Neuronal stem cell (in vitro differentiated cells): ENCODE measurements at regions not wholly inside any gene's neighbourhood (a gene's known extent, or its start where the extent isn't known, plus 50 kb on each side); places are given as distances from the start of the nearest gene placed in this dataset.

Source experiments
- DNase-seq: peaks from one replicate; pipeline ENCODE4 v3.0.0-alpha.2; 2013; ENCODE audit warnings: low spot score
- H2AFZ ChIP-seq: one replicate; pipeline ENCODE4 v1.6.1; 2013; ENCODE audit warnings: mild to moderate bottlenecking, low read length, inconsistent platforms
- H2AK5ac ChIP-seq: 2 replicates; pipeline ENCODE4 v1.6.1; 2013; ENCODE audit warnings: low read depth, mild to moderate bottlenecking, inconsistent platforms, low read length, moderate library complexity, mixed read lengths
- H2BK120ac ChIP-seq: 2 replicates; pipeline ENCODE4 v1.6.1; 2013; ENCODE audit warnings: low read depth, mild to moderate bottlenecking, inconsistent platforms, low read length, moderate library complexity, mixed read lengths
- H2BK12ac ChIP-seq: one replicate; pipeline ENCODE4 v1.6.1; 2013; ENCODE audit warnings: low read length, inconsistent platforms
- H2BK15ac ChIP-seq: 2 replicates; pipeline ENCODE4 v1.6.1; 2013; ENCODE audit warnings: mild to moderate bottlenecking, low read length, inconsistent platforms, mixed read lengths
- H2BK5ac ChIP-seq: one replicate; pipeline ENCODE4 v1.6.1; 2013; ENCODE audit warnings: inconsistent platforms, mild to moderate bottlenecking, low read length, moderate library complexity
- H3K14ac ChIP-seq: one replicate; pipeline ENCODE4 v1.6.1; 2013; ENCODE audit warnings: low read length, inconsistent platforms
- H3K18ac ChIP-seq: 2 replicates; pipeline ENCODE4 v1.6.1; 2013; ENCODE audit warnings: low read length, inconsistent platforms
- H3K23ac ChIP-seq: 2 replicates; pipeline ENCODE4 v1.6.1; 2013; ENCODE audit warnings: low read depth, mild to moderate bottlenecking, mixed read lengths, low read length, inconsistent platforms; ENCODE audit not compliant: poor library complexity
- H3K27ac ChIP-seq: replicated peaks from 3 replicates; pipeline ENCODE4 v1.5.1; 2013; ENCODE audit warnings: low read length, inconsistent platforms
- H3K27me3 ChIP-seq, 3 experiments: 2 replicates each; pipeline ENCODE4 v1.6.1; 2013; ENCODE audit warnings: low read length in 3 of 3, mild to moderate bottlenecking in 2 of 3, inconsistent platforms in 1 of 3, low read depth in 1 of 3, mixed read lengths in 1 of 3, moderate library complexity in 1 of 3; ENCODE audit not compliant: control insufficient read depth in 3 of 3, insufficient read depth in 3 of 3
- H3K36me3 ChIP-seq, 2 donors: replicated peaks in 1 of 2; 2 replicates each; pipeline ENCODE4 v1.6.1; 2013; ENCODE audit warnings: low read length in 2 of 2; ENCODE audit not compliant: control insufficient read depth in 2 of 2, insufficient read depth in 2 of 2
- H3K4ac ChIP-seq: 2 replicates; pipeline ENCODE4 v1.6.1; 2013; ENCODE audit warnings: inconsistent platforms, mild to moderate bottlenecking, low read length, moderate library complexity
- H3K4me1 ChIP-seq, 2 donors: 1 replicate in 1 of 2; 2 replicates in 1 of 2; pipeline ENCODE4 v1.6.1; 2013; ENCODE audit warnings: low read length in 2 of 2, low read depth in 1 of 2; ENCODE audit not compliant: control insufficient read depth in 2 of 2, insufficient read depth in 1 of 2
- H3K4me2 ChIP-seq: one replicate; pipeline ENCODE4 v1.6.1; 2013; ENCODE audit warnings: mild to moderate bottlenecking, low read length, inconsistent platforms; ENCODE audit not compliant: insufficient read depth, poor library complexity, severe bottlenecking
- H3K4me3 ChIP-seq, 2 donors: 2 replicates each; pipeline ENCODE4 v1.5.1; 2013; ENCODE audit warnings: low read length in 2 of 2, mild to moderate bottlenecking in 2 of 2, inconsistent platforms in 1 of 2, moderate library complexity in 1 of 2
- H3K79me1 ChIP-seq: one replicate; pipeline ENCODE4 v1.6.1; 2013; ENCODE audit warnings: low read depth, mild to moderate bottlenecking, inconsistent platforms, low read length, moderate library complexity
- H3K9ac ChIP-seq: one replicate; pipeline ENCODE4 v1.6.1; 2013; ENCODE audit warnings: mild to moderate bottlenecking, low read depth, low read length, inconsistent platforms; ENCODE audit not compliant: poor library complexity
- H3K9me3 ChIP-seq, 2 donors: replicated peaks in 1 of 2; 2 replicates each; pipeline versions ENCODE3 to v1.6.1; 2013; ENCODE audit warnings: low read length in 2 of 2, mild to moderate bottlenecking in 2 of 2, inconsistent platforms in 1 of 2, low read depth in 1 of 2, mixed read lengths in 1 of 2, moderate library complexity in 1 of 2; ENCODE audit not compliant: control insufficient read depth in 2 of 2, insufficient read depth in 1 of 2
- H4K8ac ChIP-seq: one replicate; pipeline ENCODE4 v1.6.1; 2013; ENCODE audit warnings: low read depth, mild to moderate bottlenecking, inconsistent platforms, low read length, moderate library complexity
- H4K91ac ChIP-seq: one replicate; pipeline ENCODE4 v1.6.1; 2013; ENCODE audit warnings: low read length, low read depth, mild to moderate bottlenecking, inconsistent platforms; ENCODE audit not compliant: poor library complexity
- WGBS, 2 donors: extraction: QIAGEN DNeasy Blood & Tissue Kit; methylation state at CpG; one replicate each; pipeline ENCODE4 v1.1.7; 2013; ENCODE audit warnings: missing lambda C conversion rate in 2 of 2, mixed read lengths in 1 of 2; ENCODE audit not compliant: insufficient read length in 2 of 2, insufficient replicate concordance in 1 of 2; ENCODE audit errors: extremely low coverage in 2 of 2; 5-methylcytosine and 5-hydroxymethylcytosine counted together

DNA sequence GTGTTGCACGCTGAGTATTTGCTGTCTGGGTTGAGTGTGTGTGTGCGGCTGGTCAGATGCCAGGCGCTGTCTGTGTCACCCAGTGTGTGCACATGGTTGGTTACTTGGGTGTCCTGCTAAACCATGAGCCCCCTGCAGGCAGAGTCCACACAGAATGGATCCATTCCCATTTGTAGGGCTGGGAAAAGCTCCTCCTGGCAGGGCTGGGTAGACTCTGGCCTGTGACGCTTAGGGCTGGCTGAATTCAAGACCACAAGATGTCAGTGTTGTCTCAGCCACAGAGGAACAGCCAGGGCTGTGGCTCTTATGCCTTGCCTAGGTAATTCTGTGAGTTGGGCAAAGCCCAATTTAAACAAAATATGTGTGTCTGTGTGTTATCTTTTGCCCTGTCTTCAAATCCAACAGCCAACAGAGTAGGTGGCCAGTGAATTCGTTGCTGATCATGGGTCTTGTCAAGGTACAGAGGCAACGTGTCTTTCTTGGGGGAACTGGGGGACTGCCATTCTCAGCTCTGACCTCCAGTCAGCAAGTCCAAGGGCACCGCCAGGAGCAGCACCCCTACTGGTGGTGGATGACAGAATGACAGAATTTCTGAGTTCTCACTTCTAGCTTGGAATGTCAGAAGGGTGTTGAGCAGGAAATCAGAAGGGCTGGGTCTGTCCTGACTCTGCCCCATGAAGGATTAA lies 285.1 kb downstream of the CCSER2 start:
- Histone ChIP-seq H3K23ac (peak overlapping the region; percentile 29), H3K4me1 (no peaks in the 10 kb centered on the region), H3K4ac (no peak overlapping the region), H4K8ac (no peak overlapping the region), H3K4me3 (no peak overlapping the region), H2BK15ac (no peak overlapping the region), H2BK12ac (no peak overlapping the region), H3K4me2 (no peak overlapping the region), H3K79me1 (no peaks in the 10 kb centered on the region), H2BK5ac (no peak overlapping the region), H4K91ac (no peak overlapping the region), H2AK5ac (no peak overlapping the region), H2AFZ (no peak overlapping the region), H3K18ac (no peak overlapping the region), H3K36me3 (peaks cover 0 to 2% of the 10 kb centered on the region in 2 donors), H3K9ac (no peak overlapping the region), H2BK120ac (no peak overlapping the region), H3K9me3 (peaks cover 0 to 2% of the 10 kb centered on the region in 2 donors), H3K14ac (peak overlapping the region; percentile 33), H3K27me3 (no peaks in the 10 kb centered on the region), H3K27ac (no peak overlapping the region)
- peak; percentile 63 for DNase-seq
- no CpG with 5 or more reads among the region's 7 CpGs for WGBS, 2 donors

DNA sequence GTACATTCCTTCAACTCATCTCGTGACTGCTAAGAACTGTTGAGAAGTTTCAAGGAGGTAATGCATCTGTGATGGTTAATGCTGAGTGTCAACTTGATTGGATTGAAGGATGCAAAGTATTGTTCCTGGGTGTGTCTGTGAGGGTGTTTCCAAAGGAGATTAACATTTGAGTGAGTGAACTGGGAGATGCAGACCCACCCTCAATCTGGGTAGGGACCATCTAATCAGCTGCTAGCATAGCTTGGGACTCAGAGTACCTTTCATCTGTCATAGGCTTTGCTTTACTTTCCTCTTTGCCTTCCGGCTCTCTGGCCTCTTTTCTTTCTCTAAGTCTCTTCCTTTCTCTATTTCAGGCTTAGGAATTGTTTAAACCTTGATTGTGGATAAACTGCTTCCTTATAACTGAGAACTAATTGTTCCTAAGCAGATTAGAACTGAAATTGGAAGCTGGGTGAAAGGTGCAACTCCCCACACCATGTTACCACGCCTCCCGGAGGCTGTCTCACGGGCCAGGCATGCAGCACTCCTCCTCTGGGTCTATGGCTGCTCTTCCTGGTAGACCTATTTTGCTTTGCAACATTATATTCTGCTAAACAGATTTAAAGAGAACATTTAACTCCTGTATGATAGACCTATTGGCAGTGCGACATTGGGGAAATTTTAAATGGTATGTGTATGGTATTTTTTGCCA lies 298.2 kb downstream of the CCSER2 start:
- H3K4me1 ChIP-seq, result no peaks in the 10 kb centered on the region

DNA sequence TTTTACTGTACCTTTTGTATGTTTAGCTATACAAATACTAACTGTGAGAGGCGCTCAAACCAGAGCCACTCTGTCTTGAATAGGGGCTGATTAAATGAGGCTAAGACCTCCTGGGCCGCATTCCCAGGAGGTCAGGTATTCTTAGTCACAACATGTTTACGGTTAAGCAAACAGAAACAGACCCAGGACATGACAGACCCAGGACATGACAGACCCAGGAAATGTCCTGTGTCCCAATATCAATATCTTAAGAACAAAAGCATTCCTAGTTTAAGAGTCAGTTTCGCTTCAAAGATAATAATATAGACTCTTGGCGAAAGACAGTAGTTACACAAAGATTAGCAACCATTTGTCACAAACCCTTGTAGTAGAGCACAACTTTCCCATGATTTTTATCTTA lies 304.5 kb downstream of the CCSER2 start:
- no peak for DNase-seq
- H2AFZ ChIP-seq, result no peak overlapping the region
- no peak overlapping the region for H4K91ac ChIP-seq
- H3K18ac ChIP-seq, result no peak overlapping the region
- no peaks in the 10 kb centered on the region for H3K79me1 ChIP-seq
- H3K4me3 ChIP-seq, result no peak overlapping the region
- no peak overlapping the region for H2BK5ac ChIP-seq
- H3K23ac ChIP-seq, result no peak overlapping the region
- H2BK15ac ChIP-seq, result no peak overlapping the region
- no peak overlapping the region for H3K9ac ChIP-seq
- H2BK120ac ChIP-seq, result no peak overlapping the region
- H2BK12ac ChIP-seq, result no peak overlapping the region
- H3K9me3 ChIP-seq, result no peaks in the 10 kb centered on the region
- H3K27me3 ChIP-seq, result no peaks in the 10 kb centered on the region
- H3K14ac ChIP-seq, result no peak overlapping the region
- H2AK5ac ChIP-seq, result no peak overlapping the region
- H3K4me2 ChIP-seq, result no peak overlapping the region
- no peaks in the 10 kb centered on the region for H3K36me3 ChIP-seq
- H4K8ac ChIP-seq, result no peak overlapping the region
- H3K4ac ChIP-seq, result no peak overlapping the region
- whole genome bisulfite sequencing, 2 donors, result no CpG with 5 or more reads among the region's 5 CpGs
- H3K27ac ChIP-seq, result no peak overlapping the region
- H3K4me1 ChIP-seq, result no peaks in the 10 kb centered on the region

More for the DNA sequence above, 298.2 kb downstream of the CCSER2 start:
- Histone ChIP-seq H3K4me2 (no peak overlapping the region), H2AK5ac (no peak overlapping the region), H2AFZ (no peak overlapping the region), H3K18ac (no peak overlapping the region), H3K23ac (no peak overlapping the region), H2BK15ac (no peak overlapping the region), H3K4ac (no peak overlapping the region), H2BK120ac (no peak overlapping the region), H3K9ac (no peak overlapping the region), H3K36me3 (no peaks in the 10 kb centered on the region), H2BK5ac (no peak overlapping the region), H3K79me1 (no peaks in the 10 kb centered on the region), H3K4me3 (no peak overlapping the region), H2BK12ac (no peak overlapping the region), H4K8ac (no peak overlapping the region), H3K14ac (no peak overlapping the region), H3K27ac (no peak overlapping the region), H3K9me3 (no peaks in the 10 kb centered on the region), H4K91ac (no peak overlapping the region), H3K27me3 (no peaks in the 10 kb centered on the region)
- WGBS, 2 donors, result no CpG with 5 or more reads among the region's 6 CpGs
- DNase-seq, result no peak

DNA sequence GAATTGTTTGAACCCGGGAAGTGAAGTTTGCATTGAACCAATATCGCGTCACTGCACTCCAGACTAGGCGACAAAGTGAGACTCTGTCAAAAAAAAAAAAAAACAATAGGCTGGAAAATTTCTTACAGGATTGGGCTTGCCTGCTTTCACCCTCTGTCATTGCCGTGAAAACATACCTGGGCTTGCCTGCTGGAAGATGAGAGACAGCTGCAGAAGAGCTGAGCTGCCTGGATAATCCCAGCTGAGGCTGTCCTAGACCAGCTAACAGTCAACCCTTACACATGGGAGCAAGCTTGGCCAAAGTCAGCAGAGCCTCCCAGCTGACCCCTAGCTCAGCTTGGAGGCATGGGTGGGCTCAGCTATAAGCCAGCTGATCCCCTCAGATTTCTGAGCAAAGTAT lies 306.2 kb downstream of the CCSER2 start:
- H4K8ac ChIP-seq, result no peak overlapping the region
- H2BK15ac ChIP-seq, result no peak overlapping the region
- no peaks in the 10 kb centered on the region for H3K4me1 ChIP-seq
- H3K27me3 ChIP-seq, result no peaks in the 10 kb centered on the region
- H3K23ac ChIP-seq, result no peak overlapping the region
- DNase-seq, result no peak
- H2AFZ ChIP-seq, result no peak overlapping the region
- no CpG with 5 or more reads among the region's 5 CpGs for WGBS, 2 donors
- no peak overlapping the region for H4K91ac ChIP-seq
- H3K79me1 ChIP-seq, result no peaks in the 10 kb centered on the region
- no peaks in the 10 kb centered on the region for H3K36me3 ChIP-seq
- no peak overlapping the region for H3K4ac ChIP-seq
- H3K4me2 ChIP-seq, result no peak overlapping the region
- no peak overlapping the region for H2BK12ac ChIP-seq
- H2BK5ac ChIP-seq, result no peak overlapping the region
- no peak overlapping the region for H2AK5ac ChIP-seq
- H2BK120ac ChIP-seq, result no peak overlapping the region
- H3K9ac ChIP-seq, result no peak overlapping the region
- no peak overlapping the region for H3K14ac ChIP-seq
- H3K27ac ChIP-seq, result no peak overlapping the region
- no peak overlapping the region for H3K4me3 ChIP-seq
- no peak overlapping the region for H3K18ac ChIP-seq
- no peaks in the 10 kb centered on the region for H3K9me3 ChIP-seq
